DMS53 treated with DMSO at 0.1 percent for 48 hours (cell line): ENCODE measurements at regions not wholly inside any gene's neighbourhood (a gene's known extent, or its start where the extent isn't known, plus 50 kb on each side); places are given as distances from the start of the nearest gene placed in this dataset.

ENCODE experiments used
- DNase-seq: peaks from one replicate; lab custom pipeline; 2025; ENCODE audit not compliant: unreplicated experiment; lab: John Stamatoyannopoulos, UW

GRCh38 chr11:27861706-27862430 is 161.6 kb upstream of the BDNF start:
- no peak for DNase-seq

GRCh38 chr11:27860811-27861210 is 160.6 kb upstream of the BDNF start:
- no peak for DNase-seq

GRCh38 chr11:27858866-27859265 is 158.6 kb upstream of the BDNF start:
- DNase-seq: no peak

- DNase-seq: no peak
Measured at GRCh38 chr11:27857588-27857987, 157.3 kb upstream of the BDNF start.

- no peak for DNase-seq
Measured at GRCh38 chr11:27857014-27857413, 156.8 kb upstream of the BDNF start.

GRCh38 chr11:27848423-27848822 is 148.2 kb upstream of the BDNF start:
- DNase-seq: no peak

GRCh38 chr11:27847496-27847895 is 147.2 kb upstream of the BDNF start:
- DNase-seq: no peak

- DNase-seq: no peak
Measured at GRCh38 chr11:27842290-27842689, 142.0 kb upstream of the BDNF start.

GRCh38 chr11:27841023-27841422 is 140.8 kb upstream of the BDNF start:
- DNase-seq: no peak

- DNase-seq: no peak
Measured at GRCh38 chr11:27839226-27839913, 139.1 kb upstream of the BDNF start.

GRCh38 chr11:27838674-27839073 is 138.4 kb upstream of the BDNF start:
- no peak for DNase-seq

- DNase-seq: no peak
Measured at GRCh38 chr11:27837895-27838563, 137.8 kb upstream of the BDNF start.

- no peak for DNase-seq
Measured at GRCh38 chr11:27830206-27830605, 130.0 kb upstream of the BDNF start.

GRCh38 chr11:27820249-27820648 is 120.0 kb upstream of the BDNF start:
- no peak for DNase-seq

- DNase-seq: no peak
Measured at GRCh38 chr11:27816197-27816596, 115.9 kb upstream of the BDNF start.

GRCh38 chr11:27812341-27812740 is 112.1 kb upstream of the BDNF start:
- DNase-seq: no peak

- no peak for DNase-seq
Measured at GRCh38 chr11:27807596-27807995, 107.3 kb upstream of the BDNF start.

GRCh38 chr11:27806122-27806521 is 105.9 kb upstream of the BDNF start:
- DNase-seq: no peak

GRCh38 chr11:27795955-27796861 is 96.0 kb upstream of the BDNF start:
- no peak for DNase-seq

- no peak for DNase-seq
Measured at GRCh38 chr11:27786864-27787263, 86.6 kb upstream of the BDNF start.

- DNase-seq: no peak
Measured at GRCh38 chr11:27786331-27786730, 86.1 kb upstream of the BDNF start.
